ENCODE measurements at regions not wholly inside any gene's neighbourhood (a gene's known extent, or its start where the extent isn't known, plus 50 kb on each side); places are given as distances from the start of the nearest gene placed in this dataset.

GRCh38 chr5:38669361-38669880, 113.0 kb upstream of the LIFR start:
- TF ChIP-seq EP300 (IDR thresholded peaks at IDR 0.05) (no peak), POLR2A (IDR thresholded peaks at IDR 0.05) (no peak), CTCF (IDR thresholded peaks at IDR 0.05) (no peak)
